GM18519 (cell line): ENCODE measurements at regions not wholly inside any gene's neighbourhood (a gene's known extent, or its start where the extent isn't known, plus 50 kb on each side); places are given as distances from the start of the nearest gene placed in this dataset.

Experiments
- ATAC-seq: cut with Tn5 transposase; IDR thresholded peaks from one replicate; pipeline ENCODE4 v1.9.1; 2021; ENCODE audit warnings: mild to moderate bottlenecking, moderate library complexity; ENCODE audit not compliant: unreplicated experiment, low FRiP score

- ATAC-seq, result no peak
Measured at GRCh38 chr2:67938053-67938452, 124.8 kb downstream of the C1D start.

- no peak for ATAC-seq
Measured at GRCh38 chr2:67945056-67945455, 117.7 kb downstream of the C1D start.

DNA sequence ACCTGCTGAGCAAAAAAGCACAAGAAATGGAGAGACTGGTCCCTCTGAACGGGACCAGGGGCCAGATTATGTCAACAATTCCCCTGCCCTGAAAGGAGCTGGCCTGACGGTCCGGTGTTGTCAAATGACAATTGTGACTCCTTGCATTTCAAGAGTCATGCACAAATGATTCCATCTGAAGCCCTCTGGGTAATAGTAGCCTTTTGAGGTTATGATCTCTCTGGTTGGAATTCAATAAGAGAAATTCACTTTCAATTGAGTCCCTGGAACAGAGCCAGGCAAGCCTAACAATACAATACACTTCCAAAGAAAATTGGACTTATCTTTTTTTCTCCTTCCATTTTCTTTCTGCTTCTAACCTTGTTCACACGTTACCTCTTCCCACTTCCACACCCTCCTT lies 116.9 kb downstream of the C1D start:
- ATAC-seq, result no peak

- no peak for ATAC-seq
Measured at GRCh38 chr2:67948057-67948456, 114.7 kb downstream of the C1D start.

- ATAC-seq, result no peak
Measured at GRCh38 chr2:67948506-67948905, 114.3 kb downstream of the C1D start.

- ATAC-seq, result no peak
Measured at GRCh38 chr2:67950018-67950417, 112.8 kb downstream of the C1D start.

DNA sequence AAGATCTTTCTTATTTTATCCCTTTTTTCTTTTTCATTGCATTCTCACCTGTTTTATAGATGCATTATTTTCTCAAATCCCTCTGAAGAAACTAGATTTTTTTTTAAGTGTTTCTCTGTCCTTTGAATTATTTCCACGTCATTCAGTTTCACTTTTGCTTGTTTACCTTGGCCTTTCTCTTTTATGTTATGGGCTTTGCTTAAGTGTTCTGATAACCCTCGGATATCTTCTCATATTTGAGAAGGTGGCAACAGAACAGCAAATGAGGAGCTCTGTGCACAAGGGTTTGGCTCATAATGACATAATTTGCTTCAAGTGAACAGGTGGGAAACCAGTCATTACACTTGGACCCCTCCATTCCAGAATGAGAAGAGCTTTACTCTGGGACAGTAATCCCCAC lies 111.9 kb downstream of the C1D start:
- ATAC-seq, result no peak

GRCh38 chr2:67952066-67952465 lies 110.7 kb downstream of the C1D start:
- ATAC-seq, result peak; percentile 69

- ATAC-seq, result no peak
Measured at GRCh38 chr2:67954093-67954748, 108.6 kb downstream of the C1D start.

DNA sequence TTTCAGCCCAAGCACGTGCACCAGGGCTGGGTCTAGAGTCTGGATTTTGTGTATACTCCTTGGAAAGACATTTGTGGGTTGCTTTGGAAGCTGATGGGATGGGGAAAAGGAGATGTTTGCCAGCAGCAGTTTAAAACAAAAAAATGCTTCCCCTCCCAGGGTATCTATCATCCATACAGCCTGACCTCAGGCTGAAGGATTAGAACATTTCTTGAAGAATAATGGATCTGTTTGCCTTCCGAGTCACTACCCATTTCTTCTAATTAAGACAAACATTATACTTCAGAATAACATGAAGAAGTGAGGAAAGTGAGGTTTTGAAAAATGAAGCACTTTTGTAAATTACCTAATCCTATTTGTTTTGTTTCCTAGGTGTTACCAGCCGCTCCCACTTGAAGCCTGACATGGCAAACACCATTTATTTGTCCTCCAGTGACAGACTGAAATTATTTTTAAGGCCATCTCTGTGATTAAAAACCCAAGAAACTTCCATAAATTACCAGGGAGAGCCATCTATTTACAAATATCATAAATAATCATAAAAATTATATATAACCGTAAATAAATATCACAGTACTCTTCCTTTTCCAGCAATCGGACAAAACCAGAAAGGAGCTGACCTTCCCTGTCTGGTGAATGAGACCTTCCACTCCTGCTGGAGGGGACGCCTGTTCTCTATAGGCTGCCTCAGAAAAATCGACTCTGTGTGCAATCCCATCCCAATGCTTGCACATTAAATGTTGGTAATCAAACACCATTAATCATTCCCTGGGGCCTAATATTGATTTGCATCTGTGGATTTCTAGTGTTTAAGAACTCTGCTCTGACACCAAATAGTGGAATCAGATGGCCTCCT lies 106.8 kb downstream of the C1D start:
- no peak for ATAC-seq

DNA sequence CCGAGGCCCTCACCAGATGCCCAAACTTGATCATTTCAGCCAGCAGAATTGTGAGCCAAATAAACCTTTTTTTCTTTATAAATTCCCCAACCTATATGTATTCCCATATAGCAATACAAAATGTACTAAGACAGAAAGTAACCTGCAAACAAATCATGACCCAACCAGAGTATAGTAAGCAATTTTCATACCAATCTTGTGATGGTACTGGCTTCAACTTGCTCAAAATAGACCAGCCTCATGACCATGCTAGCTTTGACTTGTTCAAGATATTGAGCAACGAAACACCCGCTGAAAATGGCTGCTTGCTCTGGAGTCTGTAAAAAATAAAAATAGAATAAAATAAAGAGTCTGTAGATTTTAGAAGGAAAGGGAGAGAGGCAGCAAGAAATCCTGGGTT lies 97.6 kb downstream of the C1D start:
- ATAC-seq, result no peak

GRCh38 chr2:67970071-67970470 lies 92.7 kb downstream of the C1D start:
- no peak for ATAC-seq

GRCh38 chr2:67970542-67970941 lies 92.3 kb downstream of the C1D start:
- ATAC-seq, result no peak

DNA sequence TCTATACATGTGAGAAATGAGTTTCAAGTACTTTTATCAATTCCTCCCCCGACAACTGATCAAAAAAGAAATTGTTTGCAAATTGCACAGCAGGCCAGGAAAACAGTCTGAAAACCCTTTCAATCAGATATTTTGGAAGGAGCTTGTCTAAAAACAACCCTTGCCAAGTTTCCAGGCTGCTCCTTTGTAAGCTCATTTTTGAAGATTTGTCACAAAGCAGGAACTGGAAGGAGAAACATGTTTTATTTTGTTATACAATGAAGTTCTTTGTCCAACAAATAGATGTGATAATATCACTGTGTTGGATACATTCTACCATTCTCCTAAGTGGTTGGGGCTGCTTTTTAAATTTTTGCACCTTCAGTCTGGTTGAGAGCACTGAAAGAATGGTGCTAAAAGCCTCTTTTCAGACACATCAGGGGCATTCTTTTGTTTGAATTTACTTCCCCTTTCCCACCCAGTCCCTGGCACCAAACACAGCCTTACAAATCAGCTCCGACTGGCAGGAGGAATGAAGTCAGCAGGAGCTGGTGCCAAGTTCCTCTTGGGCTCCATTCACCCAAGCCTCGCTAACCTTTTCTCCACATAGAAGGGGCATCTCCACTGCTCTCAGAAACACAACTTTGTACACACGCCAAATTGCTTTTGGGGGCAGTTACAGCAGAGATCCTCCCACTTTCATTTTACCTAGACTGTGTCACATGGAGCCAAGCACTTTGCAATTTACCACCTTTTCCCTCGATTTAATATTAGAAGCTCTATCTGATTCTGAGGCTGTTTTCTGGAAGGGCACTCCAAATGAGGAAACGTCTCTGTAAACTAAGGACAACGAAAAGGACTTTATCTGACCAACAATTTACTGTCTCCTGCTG lies 88.0 kb downstream of the C1D start:
- ATAC-seq, result no peak

GRCh38 chr2:67977464-67977863 lies 85.3 kb downstream of the C1D start:
- ATAC-seq, result no peak

DNA sequence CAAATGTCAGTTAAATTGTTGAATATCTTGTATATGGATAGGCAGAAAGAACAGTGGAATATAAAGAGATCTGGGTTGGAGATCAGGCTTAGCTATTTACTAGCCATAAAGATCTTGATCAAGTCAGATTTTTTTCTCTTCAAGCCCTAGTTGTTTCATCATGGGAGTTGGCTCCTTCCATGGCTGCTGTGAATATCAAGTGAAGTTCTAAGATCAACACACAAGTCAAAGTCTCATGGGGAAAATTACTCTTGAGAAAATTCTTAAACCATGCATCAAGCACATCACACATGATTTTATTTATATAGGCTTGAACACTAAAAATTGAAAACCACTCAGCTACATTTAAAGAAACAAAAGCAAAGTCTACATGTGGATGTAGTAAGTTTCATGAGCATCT lies 79.8 kb downstream of the C1D start:
- no peak for ATAC-seq

- ATAC-seq, result no peak
Measured at GRCh38 chr2:67984600-67984999, 78.2 kb downstream of the C1D start.

DNA sequence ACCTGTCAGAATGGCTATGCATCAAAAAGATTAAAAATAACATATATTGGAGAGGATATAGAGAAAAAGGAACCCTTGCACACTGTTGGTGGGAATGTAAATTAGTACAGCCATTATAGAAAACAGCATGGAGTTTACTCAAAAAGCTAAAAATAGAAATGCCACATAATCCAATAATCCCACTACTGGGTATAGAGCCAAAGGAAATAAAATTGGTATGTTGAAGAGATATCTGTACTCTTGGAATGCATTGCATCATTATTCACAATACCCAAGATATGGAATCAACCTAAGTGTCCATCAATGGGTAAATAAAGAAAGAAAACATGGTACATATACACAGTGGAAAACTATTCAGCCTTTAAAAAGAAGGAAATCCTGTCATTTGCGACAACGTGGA lies 77.2 kb downstream of the C1D start:
- no peak for ATAC-seq

GRCh38 chr2:67986258-67986657 lies 76.5 kb downstream of the C1D start:
- ATAC-seq, result no peak
